HepG2 (cell line): ENCODE measurements at regions not wholly inside any gene's neighbourhood (a gene's known extent, or its start where the extent isn't known, plus 50 kb on each side); places are given as distances from the start of the nearest gene placed in this dataset.

Experiments
- ATAC-seq: fragments of 200-7000 bp; cut with Tn5 transposase; 3 replicates; pipeline ENCODE4 v1.9.1; 2020; ENCODE audit warnings: mild to moderate bottlenecking, moderate library complexity
- BruUV-seq: library from RNA; stranded (reverse); fragments of 400-500 nt; replicated peaks from 2 replicates; lab custom pipeline; 2021; lab: Mats Ljungman, UMichigan
- CTCF ChIA-PET: fragments of 300-600 bp; formaldehyde crosslinking; extraction: SDS; loops from one replicate; lab custom pipeline; 2021; ENCODE audit warnings: low total read pairs, inconsistent platforms, low intra/inter-chr PET ratio; lab: Yijun Ruan, JAX
- POLR2A ChIA-PET: fragments of 350-600 bp; sonication (Branson Sonifier 250); formaldehyde crosslinking; loops from one replicate; lab custom pipeline; 2020; ENCODE audit warnings: antibody characterized with exemption, inconsistent platforms; lab: Yijun Ruan, JAX
- DNase-seq: peaks from one replicate; pipeline ENCODE4 v3.0.0-alpha.2; 2015; ENCODE audit warnings: low spot score
- FAIRE-seq: peaks from 3 replicates; lab custom pipeline; 2011; peaks lifted over from hg19 to GRCh38; lab: Jason Lieb, UNC
- H2AFZ ChIP-seq: one replicate; pipeline ENCODE4 v1.6.1; 2011; ENCODE audit warnings: low read length, inconsistent platforms
- H3K27ac ChIP-seq: fragments of 300-600 bp; 3 replicates; pipeline ENCODE4 v1.8.0; 2011; ENCODE audit warnings: mixed run types, mild to moderate bottlenecking, mixed read lengths, low read length, inconsistent platforms; ENCODE audit not compliant: insufficient read depth; ENCODE audit errors: extremely low read length
- H3K27me3 ChIP-seq, 2 experiments: fragments of 200-600 bp in 1 of 2; 2 replicates in 1 of 2; 3 replicates in 1 of 2; pipeline versions ENCODE4 v1.6.0 to v1.8.0; 2011; ENCODE audit warnings: low read length in 2 of 2, mild to moderate bottlenecking in 2 of 2, moderate library complexity in 2 of 2, inconsistent platforms in 1 of 2; ENCODE audit not compliant: insufficient read depth in 2 of 2, control insufficient read depth in 1 of 2
- H3K36me3 ChIP-seq, 2 experiments: fragments of 200-600 bp in 1 of 2; replicated peaks in 1 of 2; 2 replicates in 1 of 2; 3 replicates in 1 of 2; pipeline versions ENCODE4 v1.5.1 to v1.8.0; 2011; ENCODE audit warnings: low read length in 2 of 2, inconsistent platforms in 1 of 2; ENCODE audit not compliant: insufficient read depth in 2 of 2, control insufficient read depth in 1 of 2
- H3K4me1 ChIP-seq: 2 replicates; pipeline ENCODE4 v1.5.1; 2012; ENCODE audit warnings: low read length, inconsistent platforms; ENCODE audit not compliant: insufficient read depth
- H3K4me2 ChIP-seq: 2 replicates; pipeline ENCODE4 v1.6.0; 2011; ENCODE audit warnings: low read depth, low read length, inconsistent platforms
- H3K4me3 ChIP-seq, 3 experiments: fragments of 200-600 bp in 1 of 3; sonication (generic), shearing (Covaris generic) in 1 of 3; replicated peaks in 1 of 3; 2 replicates each; pipeline ENCODE4 v1.5.1; 2011 to 2016; ENCODE audit warnings: low read length in 3 of 3, inconsistent platforms in 2 of 3, low read depth in 2 of 3, mild to moderate bottlenecking in 2 of 3, control low read depth in 1 of 3, mixed read lengths in 1 of 3; ENCODE audit not compliant: insufficient read depth in 1 of 3
- H3K79me2 ChIP-seq: one replicate; pipeline ENCODE4 v1.6.1; 2011; ENCODE audit warnings: low read length, inconsistent platforms; ENCODE audit not compliant: insufficient read depth
- H3K9ac ChIP-seq: 2 replicates; pipeline ENCODE4 v1.6.0; 2011; ENCODE audit warnings: mild to moderate bottlenecking, low read depth, low read length, inconsistent platforms; ENCODE audit not compliant: insufficient read depth
- H3K9me3 ChIP-seq: 2 replicates; pipeline ENCODE4 v1.5.1; 2012; ENCODE audit warnings: mild to moderate bottlenecking, low read length
- H4K20me1 ChIP-seq: 2 replicates; pipeline ENCODE4 v1.6.0; 2011; ENCODE audit warnings: inconsistent platforms, mild to moderate bottlenecking, low read length, moderate library complexity; ENCODE audit not compliant: insufficient read depth
- CENPX ChIP-seq: sonication (generic); formaldehyde crosslinking; IDR thresholded peaks from 2 replicates; pipeline ENCODE4 v1.9.0; 2021; ENCODE audit warnings: mild to moderate bottlenecking, missing genetic modification reagents, moderate library complexity
- NR2C2 ChIP-seq: sonication (generic); formaldehyde crosslinking; IDR thresholded peaks from 2 replicates; pipeline ENCODE4 v1.4.0; 2020; ENCODE audit warnings: missing genetic modification reagents, mild to moderate bottlenecking, moderate library complexity, borderline replicate concordance
- PAF1 ChIP-seq: IDR thresholded peaks from 2 replicates; pipeline ENCODE4 v1.6.1; 2016; ENCODE audit warnings: missing genetic modification reagents, missing compliant biosample characterization
- PPARG ChIP-seq: conservative IDR thresholded peaks from 2 replicates; pipeline ENCODE4 v1.6.1; 2016; ENCODE audit warnings: missing biosample characterization, missing genetic modification reagents
- RBFOX2 ChIP-seq: fragments of 200-400 bp; formaldehyde crosslinking; IDR thresholded peaks from 2 replicates; pipeline ENCODE4 v1.6.1; 2017; ENCODE audit warnings: low read depth, mild to moderate bottlenecking, low read length
- RNF2 ChIP-seq: fragments of 450-650 bp; conservative IDR thresholded peaks from 2 replicates; pipeline ENCODE4 v1.6.1; 2016; ENCODE audit warnings: low read depth
- TGIF2 ChIP-seq: IDR thresholded peaks from 2 replicates; pipeline ENCODE4 v1.6.1; 2016; ENCODE audit warnings: control low read depth, missing compliant biosample characterization
- ZFP37 ChIP-seq: sonication (generic); formaldehyde crosslinking; IDR thresholded peaks from 2 replicates; pipeline ENCODE4 v1.4.0; 2020; ENCODE audit warnings: missing genetic modification reagents, borderline replicate concordance
- ZNF33A ChIP-seq: sonication (generic); formaldehyde crosslinking; IDR thresholded peaks from 2 replicates; pipeline ENCODE4 v1.5.1; 2020; ENCODE audit warnings: missing genetic modification reagents, mild to moderate bottlenecking, moderate library complexity, borderline replicate concordance
- ZNF670 ChIP-seq: sonication (generic); formaldehyde crosslinking; IDR thresholded peaks from 2 replicates; pipeline ENCODE4 v1.8.0; 2022; ENCODE audit warnings: mild to moderate bottlenecking, missing genetic modification reagents, borderline replicate concordance
- WGBS: methylation state at CpG from one replicate; pipeline ENCODE4 v1.1.6; 2017; ENCODE audit warnings: low lambda C conversion rate; 5-methylcytosine and 5-hydroxymethylcytosine counted together
- in situ Hi-C: cut with HindIII; loops from 2 replicates; pipeline ENCODE4 v1.10.0; 2017; ENCODE audit warnings: low pct_unique_long_range_greater_than_20kb; ENCODE audit not compliant: extremely low pct_ligation_motif_present
- intact Hi-C: fragments of 100-400 bp; cut with micrococcal nuclease; formaldehyde crosslinking; loops from one replicate; pipeline ENCODE4 v1.10.0; 2022; ENCODE audit not compliant: unreplicated experiment
- TF ChIP-seq, protein P1 (sequence below): sonication (generic); formaldehyde crosslinking; IDR thresholded peaks from 2 replicates; pipeline ENCODE4 v1.4.0; 2020; ENCODE audit warnings: missing genetic modification reagents, mild to moderate bottlenecking, borderline replicate concordance
- TF ChIP-seq, protein P2 (sequence below): sonication (generic); formaldehyde crosslinking; IDR thresholded peaks from 2 replicates; pipeline ENCODE4 v1.8.0; 2022; ENCODE audit warnings: mild to moderate bottlenecking, missing genetic modification reagents

DNA sequence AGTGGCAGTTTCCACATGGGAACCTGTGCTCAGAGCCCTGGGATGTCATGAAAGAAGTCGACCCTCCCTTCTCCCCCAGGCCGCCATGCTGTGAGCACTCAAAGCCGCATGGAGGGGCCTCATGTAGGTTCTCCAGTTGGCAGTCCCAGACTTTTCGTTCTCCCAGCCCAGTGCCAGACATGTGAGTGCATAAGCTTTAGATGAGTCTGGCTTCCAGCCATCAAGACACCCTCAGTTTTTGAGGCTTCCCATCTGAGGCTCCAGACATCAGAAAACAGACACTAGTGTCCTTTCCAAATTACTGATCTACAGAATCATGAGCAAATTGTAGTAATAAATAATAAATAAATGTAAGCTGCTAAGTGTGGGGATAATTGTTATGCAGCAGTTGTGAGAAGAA, 136.5 kb upstream of the AGBL1 start:
- Histone ChIP-seq H3K79me2 (no peaks in the 10 kb centered on the region), H3K4me1 (peaks cover 13% of the 10 kb centered on the region), H2AFZ (no peak overlapping the region), H3K4me3 (no peak overlapping the region), H3K9ac (no peak overlapping the region), H3K27ac (no peak overlapping the region), H4K20me1 (no peaks in the 10 kb centered on the region), H3K36me3 (no peaks in the 10 kb centered on the region), H3K27me3 (no peaks in the 10 kb centered on the region), H3K9me3 (no peaks in the 10 kb centered on the region), H3K4me2 (no peak overlapping the region)
- no peak for DNase-seq
- FAIRE-seq = no peak
- in situ Hi-C loops (no loop called here), intact Hi-C loops (no loop called here)
- WGBS = no CpG with 5 or more reads among the region's 4 CpGs
- ChIA-PET CTCF (no interaction called here), POLR2A (no interaction called here)
- ATAC-seq = no peak
- TF ChIP-seq TGIF2 (CRISPR knock-in tag) (no peak), RNF2 (no peak), NR2C2 (CRISPR knock-in tag) (no peak), RBFOX2 (no peak), ZFP37 (CRISPR knock-in tag) (no peak), ZNF670 (no peak), CENPX (CRISPR knock-in tag) (no peak), ZNF33A (CRISPR knock-in tag) (no peak), PAF1 (no peak), PPARG (CRISPR knock-in tag) (no peak)
- TF ChIP-seq, protein P1, sequence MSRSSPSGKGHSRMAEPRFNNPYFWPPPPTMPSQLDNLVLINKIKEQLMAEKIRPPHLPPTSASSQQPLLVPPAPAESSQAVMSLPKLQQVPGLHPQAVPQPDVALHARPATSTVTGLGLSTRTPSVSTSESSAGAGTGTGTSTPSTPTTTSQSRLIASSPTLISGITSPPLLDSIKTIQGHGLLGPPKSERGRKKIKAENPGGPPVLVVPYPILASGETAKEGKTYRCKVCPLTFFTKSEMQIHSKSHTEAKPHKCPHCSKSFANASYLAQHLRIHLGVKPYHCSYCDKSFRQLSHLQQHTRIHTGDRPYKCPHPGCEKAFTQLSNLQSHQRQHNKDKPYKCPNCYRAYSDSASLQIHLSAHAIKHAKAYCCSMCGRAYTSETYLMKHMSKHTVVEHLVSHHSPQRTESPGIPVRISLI (CRISPR knock-in tag) = no peak
- TF ChIP-seq, protein P2, sequence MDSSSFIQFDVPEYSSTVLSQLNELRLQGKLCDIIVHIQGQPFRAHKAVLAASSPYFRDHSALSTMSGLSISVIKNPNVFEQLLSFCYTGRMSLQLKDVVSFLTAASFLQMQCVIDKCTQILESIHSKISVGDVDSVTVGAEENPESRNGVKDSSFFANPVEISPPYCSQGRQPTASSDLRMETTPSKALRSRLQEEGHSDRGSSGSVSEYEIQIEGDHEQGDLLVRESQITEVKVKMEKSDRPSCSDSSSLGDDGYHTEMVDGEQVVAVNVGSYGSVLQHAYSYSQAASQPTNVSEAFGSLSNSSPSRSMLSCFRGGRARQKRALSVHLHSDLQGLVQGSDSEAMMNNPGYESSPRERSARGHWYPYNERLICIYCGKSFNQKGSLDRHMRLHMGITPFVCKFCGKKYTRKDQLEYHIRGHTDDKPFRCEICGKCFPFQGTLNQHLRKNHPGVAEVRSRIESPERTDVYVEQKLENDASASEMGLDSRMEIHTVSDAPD (CRISPR knock-in tag) = no peak
- no TSS peak for BruUV-seq
